HUES6 (cell line): ENCODE measurements at regions not wholly inside any gene's neighbourhood (a gene's known extent, or its start where the extent isn't known, plus 50 kb on each side); places are given as distances from the start of the nearest gene placed in this dataset.
"Not testable (repeated sequence)": the region's sequence is repeated elsewhere in the genome, so short reads cannot be mapped to it uniquely, and the experiment has no call there.

Source experiments
- H3K27ac ChIP-seq: 2 replicates; pipeline ENCODE4 v1.7.0; 2013; ENCODE audit warnings: low read depth, mild to moderate bottlenecking, low read length, inconsistent platforms
- H3K27me3 ChIP-seq: 2 replicates; pipeline ENCODE4 v1.6.1; 2013; ENCODE audit warnings: low read length; ENCODE audit not compliant: control insufficient read depth, insufficient read depth
- H3K36me3 ChIP-seq: 2 replicates; pipeline ENCODE4 v1.6.1; 2013; ENCODE audit warnings: low read length; ENCODE audit not compliant: control insufficient read depth, insufficient read depth
- H3K4me1 ChIP-seq: 2 replicates; pipeline ENCODE4 v1.6.1; 2013; ENCODE audit warnings: low read length; ENCODE audit not compliant: control insufficient read depth, insufficient read depth
- H3K4me3 ChIP-seq: 2 replicates; pipeline ENCODE4 v1.5.1; 2013; ENCODE audit warnings: low read depth, low read length
- H3K9ac ChIP-seq: one replicate; pipeline ENCODE4 v1.6.1; 2013; ENCODE audit warnings: mild to moderate bottlenecking, low read length
- H3K9me3 ChIP-seq: 2 replicates; pipeline ENCODE4 v1.6.1; 2013; ENCODE audit warnings: low read depth, low read length; ENCODE audit not compliant: control insufficient read depth, insufficient read depth

- H3K27me3 ChIP-seq = no peaks in the 10 kb centered on the region
- H3K4me3 ChIP-seq = no peak overlapping the region
- no peaks in the 10 kb centered on the region for H3K36me3 ChIP-seq
- no peak overlapping the region for H3K27ac ChIP-seq
- no peak overlapping the region for H3K9ac ChIP-seq
- H3K9me3 ChIP-seq = no peaks in the 10 kb centered on the region
- no peaks in the 10 kb centered on the region for H3K4me1 ChIP-seq
Measured at GRCh38 chr2:136715146-136715545, 50.2 kb upstream of the THSD7B start.

DNA sequence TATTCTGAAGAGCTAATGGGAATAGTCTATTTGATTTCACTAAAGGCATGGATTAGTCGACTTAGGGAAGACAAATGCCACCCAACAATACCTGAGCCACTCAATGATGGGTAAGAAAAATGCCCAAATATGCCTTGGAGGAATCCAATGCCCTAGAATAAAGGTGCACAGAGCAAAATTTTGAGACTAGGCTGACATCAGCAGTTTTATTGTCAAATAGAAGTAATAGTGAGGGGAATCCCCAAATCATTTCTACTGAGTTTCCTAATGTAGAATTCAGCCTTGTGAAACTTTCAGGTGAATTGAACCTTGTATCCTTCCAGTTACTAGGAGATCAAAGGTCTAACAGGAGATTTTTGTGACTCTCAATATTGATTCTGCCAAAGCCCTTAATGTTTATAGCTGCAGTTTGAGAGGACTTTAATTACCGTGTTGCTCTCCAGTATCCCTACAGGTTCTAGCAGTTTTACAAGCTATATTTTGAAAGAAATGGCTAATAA is 50.8 kb upstream of the THSD7B start:
- Histone ChIP-seq H3K9ac (no peak overlapping the region), H3K27ac (no peak overlapping the region), H3K4me1 (no peaks in the 10 kb centered on the region), H3K36me3 (no peaks in the 10 kb centered on the region), H3K4me3 (no peak overlapping the region), H3K27me3 (no peaks in the 10 kb centered on the region), H3K9me3 (no peaks in the 10 kb centered on the region)

DNA sequence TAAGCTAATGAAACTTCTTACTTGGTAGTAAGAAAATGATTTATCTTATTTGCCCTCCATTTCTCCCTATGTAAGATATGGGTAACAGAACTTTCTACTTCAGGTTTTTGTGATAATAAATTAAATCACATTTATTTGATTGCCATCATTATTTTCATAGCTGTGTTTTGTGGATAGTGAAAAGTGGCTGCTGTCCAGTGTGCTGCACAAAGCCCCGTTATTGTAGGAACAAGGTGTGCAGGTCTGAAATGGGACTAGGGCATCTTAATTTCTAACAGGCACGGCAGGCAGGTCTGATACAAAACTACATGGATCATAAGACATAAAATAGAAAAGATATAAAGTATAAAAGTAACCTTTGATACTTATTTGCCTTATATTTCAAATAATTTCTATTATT is 51.6 kb upstream of the THSD7B start:
- no peak overlapping the region for H3K27ac ChIP-seq
- no peak overlapping the region for H3K9ac ChIP-seq
- no peaks in the 10 kb centered on the region for H3K36me3 ChIP-seq
- H3K27me3 ChIP-seq = no peaks in the 10 kb centered on the region; the same call in 1 of the 2 replicates
- no peaks in the 10 kb centered on the region for H3K9me3 ChIP-seq
- no peaks in the 10 kb centered on the region for H3K4me1 ChIP-seq
- no peak overlapping the region for H3K4me3 ChIP-seq

GRCh38 chr2:136705336-136705735 is 60.0 kb upstream of the THSD7B start:
- H3K4me1 ChIP-seq = no peaks in the 10 kb centered on the region
- no peak overlapping the region for H3K4me3 ChIP-seq
- no peaks in the 10 kb centered on the region for H3K9me3 ChIP-seq
- H3K27ac ChIP-seq = no peak overlapping the region
- H3K9ac ChIP-seq = no peak overlapping the region
- peaks cover 4% of the 10 kb centered on the region; the same call in 1 of the 2 replicates for H3K27me3 ChIP-seq
- no peaks in the 10 kb centered on the region for H3K36me3 ChIP-seq

- Histone ChIP-seq H3K9ac (no peak overlapping the region), H3K27ac (no peak overlapping the region), H3K4me1 (no peaks in the 10 kb centered on the region), H3K4me3 (no peak overlapping the region), H3K27me3 (peaks cover 4% of the 10 kb centered on the region; the same call in 1 of the 2 replicates), H3K36me3 (no peaks in the 10 kb centered on the region), H3K9me3 (no peaks in the 10 kb centered on the region)
Measured at GRCh38 chr2:136703214-136703613, 62.1 kb upstream of the THSD7B start.

GRCh38 chr2:136696438-136696837 is 68.9 kb upstream of the THSD7B start:
- H3K36me3 ChIP-seq = no peaks in the 10 kb centered on the region
- H3K9ac ChIP-seq = no peak overlapping the region
- no peak overlapping the region for H3K27ac ChIP-seq
- H3K27me3 ChIP-seq = no peaks in the 10 kb centered on the region
- H3K4me1 ChIP-seq = no peaks in the 10 kb centered on the region; the same call in 1 of the 2 replicates
- H3K9me3 ChIP-seq = no peaks in the 10 kb centered on the region
- H3K4me3 ChIP-seq = no peak overlapping the region

DNA sequence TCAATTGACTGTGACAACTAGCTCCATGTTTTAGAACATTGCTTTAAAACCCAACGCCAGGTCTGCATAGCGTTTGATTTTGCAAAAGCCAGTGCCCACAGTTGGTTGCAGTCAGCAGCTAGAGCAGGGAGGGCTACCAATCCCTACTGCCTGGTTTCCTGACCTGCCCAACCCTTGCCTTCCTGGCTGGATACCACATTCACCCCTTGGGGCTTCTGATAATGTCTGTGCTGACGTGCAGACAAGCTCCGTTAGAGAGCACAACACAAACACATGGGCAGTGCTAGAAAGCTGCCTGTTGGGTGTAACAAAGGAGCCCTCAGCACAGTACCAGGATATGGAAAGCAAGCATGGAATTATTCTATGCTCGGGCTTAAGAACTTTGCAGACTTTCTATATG is 71.4 kb upstream of the THSD7B start:
- no peak overlapping the region for H3K27ac ChIP-seq
- H3K27me3 ChIP-seq = no peaks in the 10 kb centered on the region
- no peaks in the 10 kb centered on the region; the same call in 1 of the 2 replicates for H3K4me1 ChIP-seq
- no peak overlapping the region for H3K4me3 ChIP-seq
- no peaks in the 10 kb centered on the region for H3K9me3 ChIP-seq
- no peaks in the 10 kb centered on the region for H3K36me3 ChIP-seq
- H3K9ac ChIP-seq = no peak overlapping the region

- H3K4me3 ChIP-seq, H3K27ac ChIP-seq, H3K27me3 ChIP-seq, H3K9me3 ChIP-seq, H3K4me1 ChIP-seq, H3K9ac ChIP-seq, H3K36me3 ChIP-seq: not testable (repeated sequence)
Measured at GRCh38 chr2:136680079-136680478, 85.3 kb upstream of the THSD7B start.

GRCh38 chr2:136665736-136666135 is 99.6 kb upstream of the THSD7B start:
- H3K9ac ChIP-seq = no peak overlapping the region
- H3K4me3 ChIP-seq = no peak overlapping the region
- H3K4me1 ChIP-seq = no peaks in the 10 kb centered on the region
- H3K27ac ChIP-seq = no peak overlapping the region
- no peaks in the 10 kb centered on the region for H3K27me3 ChIP-seq
- no peaks in the 10 kb centered on the region for H3K36me3 ChIP-seq
- no peaks in the 10 kb centered on the region for H3K9me3 ChIP-seq

GRCh38 chr2:136664713-136665405 is 100.5 kb upstream of the THSD7B start:
- Histone ChIP-seq H3K9ac (no peak overlapping the region), H3K27me3 (no peaks in the 10 kb centered on the region), H3K36me3 (no peaks in the 10 kb centered on the region), H3K4me3 (no peak overlapping the region), H3K9me3 (no peaks in the 10 kb centered on the region), H3K4me1 (no peaks in the 10 kb centered on the region), H3K27ac (no peak overlapping the region)

- Histone ChIP-seq H3K9ac (no peak overlapping the region), H3K27ac (no peak overlapping the region), H3K4me3 (no peak overlapping the region), H3K9me3 (no peaks in the 10 kb centered on the region), H3K36me3 (no peaks in the 10 kb centered on the region), H3K4me1 (peaks cover 4% of the 10 kb centered on the region; the same call in 1 of the 2 replicates), H3K27me3 (no peaks in the 10 kb centered on the region)
Measured at GRCh38 chr2:136658201-136658600, 107.1 kb upstream of the THSD7B start.
